Astrocyte of the spinal cord (primary cell): ENCODE measurements at regions not wholly inside any gene's neighbourhood (a gene's known extent, or its start where the extent isn't known, plus 50 kb on each side); places are given as distances from the start of the nearest gene placed in this dataset.

Experiments
- DNase-seq: peaks from one replicate; pipeline ENCODE4 v3.0.0; 2011; ENCODE audit warnings: low read depth, low spot score
- H3K4me3 ChIP-seq: 2 replicates; pipeline ENCODE4 v1.5.1; 2011; ENCODE audit warnings: low read depth, mild to moderate bottlenecking, low read length, moderate library complexity
- in situ Hi-C: cut with HindIII; loops from 2 replicates; pipeline ENCODE4 v1.10.0; 2017; ENCODE audit warnings: low sequenced_read_pairs
- TF ChIP-seq, protein P1 (sequence below): IDR thresholded peaks from 2 replicates; pipeline ENCODE4 v1.5.1; 2012; ENCODE audit warnings: low read depth, mild to moderate bottlenecking, low read length, inconsistent platforms

DNA sequence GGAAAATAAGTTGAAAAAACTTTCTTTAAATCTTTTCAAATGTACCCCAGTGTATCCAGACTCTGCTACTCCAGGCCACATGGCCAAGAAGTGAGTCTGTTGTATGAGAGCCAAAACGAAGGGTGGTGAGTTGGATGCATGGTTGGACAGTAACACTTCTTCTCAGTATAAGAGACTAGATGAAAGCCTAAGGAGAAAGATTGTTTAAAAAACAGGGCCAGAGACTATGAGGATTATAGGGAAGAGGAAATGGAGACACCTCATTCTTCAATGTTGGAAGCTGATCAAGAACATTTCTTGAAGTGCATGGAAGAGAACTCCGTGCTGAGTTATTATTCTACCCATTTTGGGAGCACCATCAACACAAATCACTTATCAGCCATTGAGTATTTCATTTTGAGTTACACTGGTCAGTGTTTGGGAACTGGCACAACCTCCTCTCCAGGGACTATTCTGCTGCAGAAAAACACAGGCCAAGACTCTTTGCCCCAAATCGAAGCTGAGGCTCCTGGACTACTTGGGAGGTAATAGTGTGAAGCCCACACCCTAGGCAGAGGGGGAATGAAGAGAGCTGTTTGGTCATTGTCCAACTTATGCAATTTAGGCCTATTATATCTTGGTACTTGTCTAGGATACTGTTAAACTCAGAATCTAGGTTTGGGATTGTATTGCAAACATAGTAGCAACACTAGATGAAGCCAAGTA lies 123.0 kb upstream of the SEC61G start:
- in situ Hi-C loops: no loop called here
- DNase-seq: no peak
- no peak overlapping the region for H3K4me3 ChIP-seq
- TF ChIP-seq, protein P1, sequence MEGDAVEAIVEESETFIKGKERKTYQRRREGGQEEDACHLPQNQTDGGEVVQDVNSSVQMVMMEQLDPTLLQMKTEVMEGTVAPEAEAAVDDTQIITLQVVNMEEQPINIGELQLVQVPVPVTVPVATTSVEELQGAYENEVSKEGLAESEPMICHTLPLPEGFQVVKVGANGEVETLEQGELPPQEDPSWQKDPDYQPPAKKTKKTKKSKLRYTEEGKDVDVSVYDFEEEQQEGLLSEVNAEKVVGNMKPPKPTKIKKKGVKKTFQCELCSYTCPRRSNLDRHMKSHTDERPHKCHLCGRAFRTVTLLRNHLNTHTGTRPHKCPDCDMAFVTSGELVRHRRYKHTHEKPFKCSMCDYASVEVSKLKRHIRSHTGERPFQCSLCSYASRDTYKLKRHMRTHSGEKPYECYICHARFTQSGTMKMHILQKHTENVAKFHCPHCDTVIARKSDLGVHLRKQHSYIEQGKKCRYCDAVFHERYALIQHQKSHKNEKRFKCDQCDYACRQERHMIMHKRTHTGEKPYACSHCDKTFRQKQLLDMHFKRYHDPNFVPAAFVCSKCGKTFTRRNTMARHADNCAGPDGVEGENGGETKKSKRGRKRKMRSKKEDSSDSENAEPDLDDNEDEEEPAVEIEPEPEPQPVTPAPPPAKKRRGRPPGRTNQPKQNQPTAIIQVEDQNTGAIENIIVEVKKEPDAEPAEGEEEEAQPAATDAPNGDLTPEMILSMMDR: no peak

DNA sequence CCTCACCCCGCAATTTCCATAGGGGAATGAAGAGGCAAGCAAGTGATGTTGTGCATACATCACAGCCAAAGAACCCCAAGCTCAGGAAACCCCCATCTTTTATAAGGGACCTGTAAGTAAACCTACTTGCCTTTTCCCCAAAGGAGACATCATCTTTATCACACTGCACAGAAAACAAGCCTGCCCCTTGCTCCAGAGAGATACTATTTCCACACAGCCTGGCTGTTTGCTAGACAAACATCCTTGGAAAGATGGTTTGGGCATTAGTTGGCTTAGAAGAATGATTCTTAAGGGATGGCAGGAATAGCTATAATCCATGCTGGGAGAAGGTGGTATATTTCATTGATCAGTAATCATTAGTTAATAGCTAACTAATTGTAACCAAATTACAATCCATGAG lies 123.7 kb upstream of the SEC61G start:
- in situ Hi-C loops: no loop called here
- no peak for DNase-seq
- no peak overlapping the region for H3K4me3 ChIP-seq
- TF ChIP-seq, protein P1: no peak

DNA sequence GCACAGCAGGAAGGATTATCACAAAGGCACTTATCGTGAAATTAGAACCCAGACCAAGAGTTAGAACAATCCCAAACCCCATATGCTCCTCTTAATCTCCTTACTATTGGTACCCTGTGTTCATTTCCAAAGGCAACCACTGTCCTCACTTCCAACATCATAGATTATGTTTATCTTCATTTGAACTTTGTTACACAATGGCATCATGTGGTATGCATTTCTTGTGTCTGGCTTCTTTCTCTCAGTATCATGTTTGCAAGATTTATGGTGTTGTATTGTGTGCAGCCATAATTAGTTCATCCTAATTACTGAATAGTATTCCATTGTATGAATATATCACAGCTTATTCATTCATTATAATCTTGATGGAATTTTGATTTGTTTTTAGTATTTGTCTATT lies 124.6 kb upstream of the SEC61G start:
- DNase-seq: no peak
- TF ChIP-seq, protein P1: no peak
- H3K4me3 ChIP-seq: no peak overlapping the region
- in situ Hi-C loops: no loop called here

DNA sequence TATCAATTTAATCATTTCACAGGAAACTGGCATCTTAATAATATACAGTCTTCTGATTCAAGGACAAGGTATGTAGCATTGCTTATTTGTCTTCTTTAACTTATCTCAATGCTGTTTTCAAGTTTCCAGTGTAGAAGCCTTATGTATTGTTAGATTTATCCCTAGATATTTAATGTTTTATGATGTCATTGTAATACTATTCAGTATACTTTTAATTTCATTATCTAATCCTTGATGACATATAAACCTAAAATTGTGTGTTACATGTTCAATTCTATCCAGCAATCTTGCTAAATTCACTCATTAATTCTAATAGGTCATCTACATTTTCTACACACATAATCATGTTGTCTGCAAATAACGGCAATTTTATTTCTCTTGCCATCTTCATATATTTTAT lies 126.3 kb upstream of the SEC61G start:
- no peak overlapping the region for H3K4me3 ChIP-seq
- DNase-seq: no peak
- TF ChIP-seq, protein P1: no peak
- in situ Hi-C loops: no loop called here

DNA sequence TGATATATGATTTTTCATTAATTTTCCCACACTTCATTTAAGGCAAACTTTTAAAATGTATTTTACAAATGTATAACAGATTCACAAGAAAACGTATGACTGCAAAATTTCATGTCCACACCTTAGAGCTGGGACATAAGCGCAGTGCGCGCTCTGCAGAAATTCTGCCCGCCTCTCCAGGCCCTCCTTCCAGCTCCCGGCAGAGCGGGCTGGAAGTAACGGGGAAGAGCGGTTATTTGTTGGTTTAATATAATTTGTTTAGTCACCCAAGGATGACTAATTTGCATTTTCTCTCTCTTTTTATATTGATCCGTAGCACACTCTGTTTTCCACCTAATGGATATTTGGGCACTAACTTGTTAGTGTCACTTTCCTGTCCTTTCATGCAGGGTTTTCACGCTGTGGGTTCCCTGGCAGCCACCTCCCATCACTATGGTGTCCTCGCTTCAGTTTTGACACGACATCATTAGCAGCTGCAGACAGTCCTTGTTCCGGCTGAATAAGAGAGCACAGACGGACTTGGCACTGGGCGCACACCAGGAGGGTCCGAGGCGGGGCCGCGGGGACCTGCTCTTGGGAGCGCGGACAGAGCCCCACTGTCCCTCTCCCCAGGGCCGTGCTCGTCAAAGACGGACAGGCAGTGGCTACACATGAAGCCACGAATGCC lies 129.2 kb upstream of the SEC61G start:
- DNase-seq: no peak
- H3K4me3 ChIP-seq: peak overlapping the region; percentile 41
- TF ChIP-seq, protein P1: no peak
- in situ Hi-C loops: no loop called here

DNA sequence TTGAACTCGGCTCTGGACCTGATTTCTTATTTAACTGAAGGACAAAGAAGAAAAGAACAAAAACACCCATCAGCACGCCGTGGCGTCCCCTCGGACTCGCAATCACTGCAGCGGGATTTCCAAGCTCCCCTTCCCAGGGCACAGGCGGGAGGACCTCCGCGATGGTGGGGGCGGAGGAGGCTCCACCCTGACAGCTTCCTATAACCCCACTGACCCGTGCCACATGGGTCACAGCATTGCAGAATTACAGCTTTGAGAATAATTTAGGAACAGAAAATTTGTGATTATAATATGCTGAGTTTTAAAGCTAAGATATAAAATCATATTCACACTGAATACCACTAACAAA lies 129.7 kb upstream of the SEC61G start:
- peak overlapping the region; percentile 41 for H3K4me3 ChIP-seq

More for the DNA sequence above, 129.7 kb upstream of the SEC61G start:
- TF ChIP-seq, protein P1: no peak
- DNase-seq: no peak
- in situ Hi-C loops: no loop called here
